ENCODE measurements at regions not wholly inside any gene's neighbourhood (a gene's known extent, or its start where the extent isn't known, plus 50 kb on each side); places are given as distances from the start of the nearest gene placed in this dataset.

DNA sequence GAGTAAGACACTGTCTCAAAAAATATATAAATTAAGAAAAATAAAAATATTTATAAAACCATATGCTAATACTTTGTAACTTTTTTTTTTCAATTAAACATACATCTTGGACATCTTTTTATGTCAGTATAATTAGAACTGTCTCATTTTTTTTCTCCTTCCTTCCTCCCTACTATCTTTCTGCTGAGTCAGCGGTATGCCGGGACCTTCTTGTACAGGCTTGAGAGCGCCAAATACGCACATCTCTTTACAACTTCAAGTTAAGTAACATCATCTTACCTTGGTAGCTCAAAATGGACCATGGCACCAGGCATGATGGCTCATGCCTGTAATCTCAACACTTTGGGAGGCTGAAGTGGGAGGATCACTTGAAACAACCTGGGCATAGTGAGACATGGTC, 153.4 kb downstream of the FAM161A start:
- Histone ChIP-seq H2BK12ac (ENCODE audit: low read depth, low read length) (no peak overlapping the region), H3K56ac (replicated peaks; ENCODE audit: insufficient read length, low read depth, low read length) (no peak overlapping the region), H4K8ac (ENCODE audit: extremely low read depth, insufficient read depth, low read length) (no peak overlapping the region; the same call in 1 of the 2 replicates), H4K5ac (ENCODE audit: insufficient read length, low read depth, low read length) (no peak overlapping the region), H3K79me1 (ENCODE audit: low read depth, low read length) (no peaks in the 10 kb centered on the region), H4K20me1 (replicated peaks in 1 of 2; ENCODE audit: control insufficient read depth in 1 of 2, insufficient read depth in 2 of 2, low read length in 2 of 2) (no peaks in the 10 kb centered on the region), H2BK5ac (ENCODE audit: low read depth, low read length) (no peak overlapping the region), H3K79me2 (ENCODE audit: control insufficient read depth in 1 of 2, insufficient read depth in 2 of 2, low read length in 2 of 2) (no peaks in the 10 kb centered on the region), H3K27me3 (replicated peaks in 1 of 4; ENCODE audit: control insufficient read depth in 3 of 4, extremely low read depth in 1 of 4, insufficient read depth in 3 of 4, low read length in 3 of 4) (no peaks in the 10 kb centered on the region), H3K4ac (replicated peaks; ENCODE audit: insufficient read length, low read depth, low read length) (no peak overlapping the region), H2AK5ac (ENCODE audit: low read depth, low read length) (no peak overlapping the region), H2BK20ac (ENCODE audit: low read length) (no peak overlapping the region), H3K9me3 (ENCODE audit: insufficient read depth in 2 of 2, low read depth in 1 of 2, low read length in 1 of 2) (no peaks in the 10 kb centered on the region; a peak in 1 of 4 replicates), H2BK120ac (replicated peaks; ENCODE audit: low read depth, low read length) (no peak overlapping the region), H2AFZ (ENCODE audit: low read length) (no peak overlapping the region), H2BK15ac (ENCODE audit: low read length) (no peak overlapping the region), H3K4me2 (ENCODE audit: insufficient read depth in 1 of 2, low read depth in 2 of 2, low read length in 2 of 2) (no peak overlapping the region), H3K27ac (ENCODE audit: low read depth, low read length) (no peak overlapping the region), H3K4me3 (ENCODE audit: extremely low read depth in 1 of 4, insufficient read depth in 2 of 4, low read depth in 3 of 4, low read length in 4 of 4) (no peak overlapping the region), H4K91ac (replicated peaks; ENCODE audit: insufficient read length, low read length) (no peak overlapping the region), H3K18ac (ENCODE audit: extremely low read depth, low read length) (no peak overlapping the region), H3K4me1 (replicated peaks in 1 of 4; ENCODE audit: control insufficient read depth in 3 of 4, insufficient read depth in 4 of 4, low read length in 3 of 4) (no peaks in the 10 kb centered on the region), H3K23me2 (ENCODE audit: low read depth, low read length) (no peaks in the 10 kb centered on the region), H3K9ac (replicated peaks in 1 of 4; ENCODE audit: extremely low read depth in 1 of 4, low read depth in 3 of 4, low read length in 3 of 4) (no peak overlapping the region), H3K14ac (ENCODE audit: insufficient read length) (no peak overlapping the region), H3K23ac (ENCODE audit: insufficient read length) (no peak overlapping the region), H3K36me3 (ENCODE audit: control insufficient read depth in 2 of 4, insufficient read depth in 4 of 4, low read length in 3 of 4) (no peaks in the 10 kb centered on the region)
- FAIRE-seq (no peak), DNase-seq (ENCODE audit: low read depth in 1 of 2, low spot score in 2 of 2) (peak in 1 of 2 experiments; percentile 16)
- 82% methylated on average over 4 of the region's 4 CpGs; no CpG with 5 or more reads in 1 of the 2 experiments for WGBS, 2 experiments (ENCODE audit: extremely low coverage in 1 of 2, insufficient coverage in 1 of 2, insufficient read length in 1 of 2, insufficient replicate concordance in 2 of 2, low coverage in 1 of 2, low lambda C conversion rate in 2 of 2, missing lambda C conversion rate in 1 of 2)
- POLR2A ChIA-PET (ENCODE audit: partially characterized antibody), result interaction anchor here (0.7 kb wide), 1 partner anchor 19 kb away, joined by 5 read pairs; no protein-coding TSS in a partner anchor
- CTCF ChIA-PET (ENCODE audit: partially characterized antibody), result interaction anchor here (0.6 to 1.3 kb wide), 3 partner anchors 92 to 828 kb away, joined by 3 to 6 read pairs (median 3); no protein-coding TSS in a partner anchor
- TF ChIP-seq PHF8 (conservative IDR thresholded peaks at IDR 0.05; ENCODE audit: low read depth, low read length), result no peak
- TF ChIP-seq MAFK (IDR thresholded peaks at IDR 0.05; ENCODE audit: low read depth, low read length), result peak; percentile 99

All from H1 (cell line).